ENCODE measurements at regions not wholly inside any gene's neighbourhood (a gene's known extent, or its start where the extent isn't known, plus 50 kb on each side); places are given as distances from the start of the nearest gene placed in this dataset.

DNA sequence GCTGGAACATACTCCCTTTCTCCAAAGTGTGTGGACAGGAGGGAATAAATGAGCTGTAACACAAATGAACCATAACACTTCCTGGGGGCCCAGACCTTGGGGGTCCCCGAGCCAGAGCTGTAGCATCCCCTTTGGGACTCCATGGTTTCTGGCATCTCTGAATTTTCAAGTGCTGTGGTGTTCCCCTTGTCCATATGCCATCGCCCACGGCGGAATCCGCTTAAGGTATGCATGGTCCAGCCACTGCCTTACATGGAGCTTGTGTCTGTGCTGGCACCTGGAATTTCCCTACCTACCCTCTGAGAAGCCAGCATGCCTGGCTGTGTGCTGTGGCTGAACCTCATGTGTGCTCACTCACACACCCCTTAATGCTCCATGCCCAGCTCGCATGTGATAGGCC lies 943.6 kb downstream of the SLITRK1 start:
- no peak for DNase-seq

DNA sequence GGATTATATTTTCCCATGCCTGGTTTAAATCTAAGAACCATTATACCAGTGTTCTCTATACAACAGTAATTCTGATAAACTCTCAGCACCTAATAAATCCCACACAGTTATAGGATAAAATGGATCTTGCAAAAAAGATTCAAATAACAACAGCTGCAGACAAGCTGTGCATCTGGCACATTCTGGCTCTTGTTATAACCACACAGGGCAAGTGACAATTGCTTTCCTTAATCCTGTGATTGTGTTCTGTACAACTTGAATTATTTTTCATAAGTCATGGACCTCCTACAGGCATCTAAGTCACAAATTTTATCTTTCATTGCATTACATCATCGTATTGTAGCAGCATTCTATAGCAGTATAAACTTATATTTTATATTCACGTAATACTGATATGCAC lies 948.3 kb downstream of the SLITRK1 start:
- DNase-seq: no peak

DNA sequence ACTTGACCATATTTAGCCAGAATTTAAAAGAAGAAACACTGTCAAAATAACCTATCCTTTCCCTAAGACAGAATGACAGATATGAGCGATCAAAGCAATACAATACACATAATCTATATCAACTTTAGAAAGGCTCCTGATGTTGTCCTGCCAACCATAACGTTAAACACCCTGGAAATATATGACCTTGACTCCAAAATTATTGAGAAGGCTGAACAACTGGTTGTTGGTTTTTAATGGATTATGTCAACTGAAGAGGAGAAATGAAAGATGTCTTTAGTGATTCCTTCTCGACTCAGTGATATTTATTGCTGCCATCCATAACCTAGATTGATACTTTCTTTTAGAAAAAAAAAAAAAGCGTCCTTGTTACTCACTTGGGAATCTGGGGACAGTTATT lies 957.2 kb downstream of the SLITRK1 start:
- DNase-seq: no peak

DNA sequence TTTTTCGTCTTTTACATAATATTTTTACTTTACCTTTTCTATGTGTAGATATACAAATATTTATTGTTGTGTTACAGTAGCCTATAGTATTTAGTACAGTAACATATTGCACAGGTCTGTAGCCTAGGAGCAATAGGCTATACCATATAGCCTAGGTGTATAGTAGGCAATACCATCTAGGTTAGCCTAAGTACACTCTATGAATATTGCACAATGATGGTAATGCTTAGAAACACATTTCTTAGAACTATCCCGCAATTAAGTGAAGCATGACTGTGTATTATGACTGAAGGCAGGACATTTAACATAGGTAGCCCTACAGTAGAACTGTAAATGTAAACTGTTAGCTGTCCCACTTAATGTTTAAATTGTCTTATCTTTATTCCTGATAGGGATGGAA lies 964.3 kb downstream of the SLITRK1 start:
- DNase-seq: no peak

DNA sequence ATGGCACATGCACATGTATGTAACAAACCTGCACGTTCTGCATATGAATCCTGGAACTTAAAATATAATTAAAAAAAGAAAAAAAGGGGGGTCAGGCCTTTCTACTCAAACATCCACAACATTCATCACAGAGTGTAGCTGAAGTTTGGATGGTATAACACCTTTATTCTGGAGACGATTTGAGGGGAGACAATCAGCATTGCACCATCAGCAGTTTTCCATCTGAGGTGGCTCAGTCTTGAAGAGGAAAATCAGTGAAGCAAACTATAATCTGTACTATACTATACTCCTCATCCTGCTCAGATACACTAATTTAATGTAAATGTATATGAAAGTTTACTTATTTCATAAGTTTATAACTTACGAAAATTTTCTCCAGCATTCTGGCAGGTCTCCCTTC lies 969.7 kb downstream of the SLITRK1 start:
- no peak for DNase-seq

DNA sequence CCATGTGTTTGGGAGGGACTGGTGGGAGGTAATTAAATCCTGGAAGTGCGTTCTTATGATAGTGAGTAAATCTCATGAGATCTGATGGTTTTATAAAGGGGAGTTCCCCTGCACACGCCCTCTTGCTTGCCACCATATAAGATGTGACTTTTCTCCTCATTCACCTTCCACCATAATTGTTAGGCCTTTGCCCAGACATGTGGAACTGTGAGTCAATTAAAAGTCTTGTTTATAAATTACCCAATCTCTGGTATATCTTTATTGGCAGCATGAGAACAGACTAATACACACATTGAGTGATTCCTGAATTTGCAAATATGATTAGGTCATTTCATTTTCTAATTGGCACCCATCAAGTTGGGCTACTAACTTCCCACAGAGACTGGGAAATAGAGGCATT lies 977.2 kb downstream of the SLITRK1 start:
- no peak for DNase-seq

DNA sequence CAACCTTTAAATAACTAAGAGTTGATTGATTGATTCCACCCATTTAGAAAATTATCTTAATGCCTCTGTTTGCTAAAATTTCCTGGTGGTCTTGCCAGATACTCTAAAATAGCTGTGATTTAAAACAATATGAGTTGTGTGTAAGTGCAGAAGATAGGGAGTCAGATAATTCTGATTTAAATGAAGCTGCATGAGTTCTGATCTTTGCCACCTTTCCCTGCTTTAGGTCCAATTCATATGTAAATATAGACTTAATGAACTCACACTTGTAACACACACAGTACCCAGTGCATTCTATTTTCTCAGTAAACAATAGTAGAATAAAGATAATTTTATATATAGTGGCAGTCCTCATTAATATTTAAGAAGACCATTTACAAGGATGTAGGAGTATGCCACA lies 981.8 kb downstream of the SLITRK1 start:
- no peak for DNase-seq

DNA sequence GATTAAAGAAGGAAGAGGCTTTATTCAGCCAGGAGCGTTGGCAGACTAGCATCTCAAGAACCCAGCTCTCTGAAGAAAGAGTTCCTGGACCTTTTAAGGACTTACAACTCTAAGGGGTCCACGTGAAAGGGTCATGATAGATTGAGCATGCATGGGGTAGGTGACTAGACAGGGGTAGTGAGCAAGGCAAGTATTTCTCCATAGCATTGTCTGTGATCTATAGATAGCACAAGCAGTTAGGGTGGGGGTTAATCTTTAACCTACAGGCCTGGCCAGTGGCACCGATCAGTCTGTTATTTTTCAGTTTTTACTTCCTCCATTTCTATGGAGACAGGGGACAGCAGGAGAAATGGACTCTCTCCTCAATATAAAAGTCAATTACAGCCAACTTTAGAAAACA lies 983.7 kb downstream of the SLITRK1 start:
- no peak for DNase-seq

DNA sequence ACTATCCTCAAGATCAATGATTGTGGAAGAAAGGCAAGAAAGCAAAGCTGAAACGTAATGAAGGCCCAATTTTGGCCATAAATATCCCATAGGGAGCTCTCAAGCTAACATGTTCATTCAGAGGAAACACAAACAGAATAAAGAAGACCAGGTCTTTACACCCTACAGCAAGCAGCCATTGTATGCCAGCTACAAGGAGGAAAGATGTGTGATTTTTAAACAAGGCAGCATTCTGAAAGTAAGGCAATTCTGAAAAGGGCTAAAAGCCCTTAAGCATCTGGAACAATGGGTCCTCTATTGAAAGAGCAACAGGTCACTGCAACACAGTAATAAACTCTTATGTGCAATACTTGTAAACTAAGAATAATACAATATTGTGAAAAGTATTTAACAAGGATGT lies 1002.4 kb downstream of the SLITRK1 start:
- no peak for DNase-seq

DNA sequence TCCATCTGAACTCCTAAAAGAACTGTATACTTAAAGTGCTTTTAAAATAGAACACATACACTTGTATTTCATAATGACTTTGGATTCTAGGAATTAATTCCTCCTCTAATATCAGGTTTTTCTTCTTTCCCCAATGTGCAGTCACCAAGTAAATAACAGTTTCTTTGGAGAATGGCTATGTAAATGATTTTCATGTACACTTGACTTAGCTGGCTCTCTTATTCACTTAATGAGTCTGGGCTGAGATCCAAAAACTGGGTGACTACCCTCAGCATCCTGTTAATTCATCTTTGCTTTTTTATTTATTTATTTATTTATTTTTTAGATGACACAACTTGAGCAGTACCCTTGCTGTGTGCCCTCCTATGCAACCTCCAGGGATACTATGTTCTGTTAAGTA lies 1003.7 kb downstream of the SLITRK1 start:
- DNase-seq: no peak

DNA sequence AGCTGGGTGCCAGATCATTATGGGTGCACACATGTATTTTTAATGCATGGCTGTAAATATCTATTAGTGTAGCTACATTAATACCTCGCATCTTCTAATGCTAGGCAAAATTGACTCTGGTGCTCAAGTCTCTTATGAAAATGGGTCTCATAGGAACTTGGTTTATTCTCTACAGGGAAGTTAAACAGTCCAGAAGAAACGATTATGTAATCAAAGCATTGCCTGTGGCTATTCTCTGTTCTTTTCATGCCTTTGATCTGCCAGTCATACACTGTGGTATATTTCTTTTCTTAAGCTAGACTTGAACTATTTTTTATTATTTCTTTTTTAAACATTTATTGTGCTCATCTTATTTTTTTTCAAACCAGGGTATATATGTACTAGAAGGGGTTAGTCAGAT lies 1015.0 kb downstream of the SLITRK1 start:
- no peak for DNase-seq

DNA sequence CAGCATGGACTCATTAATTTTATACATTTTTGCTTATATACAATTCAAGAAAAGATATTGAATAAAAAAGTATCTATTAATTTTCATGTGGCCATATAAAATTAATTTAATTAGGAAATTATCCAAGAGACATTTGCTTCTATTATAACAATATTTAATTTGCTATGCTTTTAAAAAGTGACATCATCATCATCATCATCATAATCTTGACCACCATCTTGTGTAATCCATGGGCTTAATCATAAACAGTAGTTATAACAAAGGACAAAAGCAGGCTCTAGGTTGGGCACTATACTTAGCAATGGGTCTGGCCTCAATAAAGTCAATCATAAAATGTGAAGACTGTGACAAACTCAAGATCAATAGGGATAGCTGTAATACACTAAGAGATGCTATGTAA lies 1031.6 kb downstream of the SLITRK1 start:
- no peak for DNase-seq

DNA sequence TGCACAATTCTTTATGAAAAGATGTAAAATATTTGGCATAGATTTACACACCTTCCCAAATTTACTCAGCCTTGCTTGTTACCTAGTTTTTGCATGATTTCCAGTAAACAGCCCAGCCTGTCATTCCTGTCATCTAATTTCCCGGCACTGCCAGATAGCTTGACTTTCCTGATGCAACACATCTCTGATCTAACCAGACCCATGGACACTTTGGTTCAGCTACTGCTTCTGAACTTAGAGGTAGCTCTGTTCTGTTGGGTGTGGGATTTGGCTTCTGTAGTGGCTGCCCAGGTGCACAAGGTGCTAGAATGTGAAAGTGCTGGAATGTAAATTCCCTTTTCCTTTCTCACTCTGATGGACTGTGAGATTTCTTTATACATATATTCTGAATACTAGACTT lies 1033.5 kb downstream of the SLITRK1 start:
- no peak for DNase-seq

DNA sequence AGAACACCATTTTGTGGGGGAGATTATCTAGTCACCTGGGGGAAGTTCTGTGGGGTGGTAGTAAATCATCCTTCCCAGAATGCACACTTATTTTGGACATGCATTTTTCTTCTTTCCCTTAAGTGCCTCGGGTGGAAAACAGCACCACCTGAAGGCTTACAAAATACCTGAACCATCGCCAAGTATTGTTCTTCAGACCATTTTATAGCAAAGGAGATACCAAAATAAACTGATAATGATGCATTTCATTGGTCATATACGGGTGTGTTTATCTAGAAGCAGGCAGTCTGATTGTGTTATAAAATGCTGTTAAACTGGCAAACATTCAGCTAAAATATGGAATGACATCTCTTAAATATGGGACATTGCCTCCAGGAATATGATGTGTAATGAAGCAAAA lies 1034.7 kb downstream of the SLITRK1 start:
- DNase-seq: no peak

DNA sequence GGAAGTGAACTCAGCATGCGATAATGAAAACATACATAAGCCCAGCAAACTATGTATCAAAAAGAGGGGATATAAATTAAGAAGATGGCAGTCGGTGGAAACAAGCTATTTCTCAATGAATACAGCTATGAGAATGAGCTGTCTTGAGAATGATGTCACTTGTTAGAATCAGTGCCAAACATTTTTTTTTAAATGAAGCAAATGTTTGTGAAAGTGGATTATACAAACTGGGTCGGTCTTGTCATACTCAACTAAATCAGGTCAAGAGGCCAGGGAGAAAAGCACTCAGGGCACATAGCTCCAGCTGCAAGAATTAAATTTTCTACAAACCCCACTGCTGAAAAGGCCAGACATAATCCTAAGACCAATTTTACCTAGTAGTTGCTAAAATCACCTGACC lies 1048.4 kb downstream of the SLITRK1 start:
- DNase-seq: no peak

DNA sequence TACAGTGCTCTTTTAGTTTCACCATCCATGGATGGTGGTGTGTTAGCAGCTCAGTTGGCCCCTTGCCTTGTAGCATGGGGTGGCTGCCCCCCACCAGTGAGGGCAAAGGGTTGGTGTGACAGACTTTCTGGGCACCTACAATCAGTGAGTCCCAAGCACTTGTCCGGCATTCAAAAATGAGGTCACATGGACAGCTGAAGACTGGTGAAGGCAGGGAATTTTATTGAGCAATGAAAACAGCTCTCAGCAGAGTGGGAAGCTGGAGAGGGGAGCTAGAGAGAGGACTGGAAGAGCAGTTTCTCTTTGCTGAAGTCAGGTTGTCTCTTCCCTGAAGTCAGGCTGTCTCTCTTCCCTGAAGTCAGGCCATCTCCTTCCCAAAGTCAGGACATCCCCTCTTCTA lies 1053.2 kb downstream of the SLITRK1 start:
- no peak for DNase-seq

DNA sequence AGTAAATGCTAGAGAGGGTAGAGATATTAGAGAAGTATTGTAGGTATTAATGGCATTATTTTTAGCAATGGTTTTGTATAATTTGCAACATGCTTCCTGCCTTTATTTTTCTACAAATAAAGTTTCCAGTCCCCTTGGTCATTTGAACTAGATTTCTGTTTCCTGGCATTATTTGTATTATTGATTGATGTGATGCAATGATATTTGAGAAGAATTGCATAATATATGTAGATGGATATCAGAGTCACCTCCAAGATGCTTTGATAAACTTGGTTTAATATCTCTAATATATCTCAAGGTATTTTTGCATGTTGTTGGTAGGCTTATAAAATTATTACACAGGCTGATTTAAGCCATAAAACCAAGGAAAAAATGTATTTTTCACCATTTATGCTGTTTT lies 1054.5 kb downstream of the SLITRK1 start:
- no peak for DNase-seq

DNA sequence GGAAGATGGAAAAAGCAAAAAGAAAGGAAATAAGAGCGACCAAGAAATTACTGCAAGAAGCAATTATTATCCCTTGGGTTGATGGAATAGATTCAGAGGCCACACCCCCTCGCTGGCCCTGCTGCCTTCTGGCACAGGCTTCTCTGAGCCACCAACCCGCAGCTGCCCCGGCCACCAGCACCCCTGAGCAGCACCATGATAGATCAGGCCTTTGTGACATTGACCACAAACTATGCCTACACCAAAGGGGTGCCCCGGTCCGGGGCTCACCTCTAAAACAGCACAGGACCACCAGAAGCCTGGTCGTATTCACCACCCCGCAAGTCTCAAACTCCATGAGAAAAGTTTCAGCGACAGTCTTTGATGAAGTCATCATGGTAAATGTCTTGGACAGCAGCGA lies 1059.3 kb downstream of the SLITRK1 start:
- no peak for DNase-seq

DNA sequence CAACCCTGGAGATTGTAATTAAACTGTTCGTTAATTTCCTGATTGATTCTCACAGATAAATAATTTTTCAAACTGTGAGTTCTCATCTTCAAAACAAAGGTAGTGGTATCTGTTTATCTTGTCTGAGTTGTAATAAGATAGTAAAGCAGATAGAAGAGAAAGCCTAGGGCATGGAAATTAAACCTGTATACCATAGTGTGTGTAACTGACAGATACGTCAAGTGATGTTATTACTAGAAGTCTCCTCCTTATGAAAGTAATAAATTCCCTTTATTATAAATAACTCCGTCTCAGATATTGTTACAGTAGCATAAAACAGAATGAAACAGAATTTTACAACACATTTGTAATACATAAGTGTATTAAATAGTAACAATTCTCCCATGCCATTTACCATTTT lies 1065.1 kb downstream of the SLITRK1 start:
- no peak for DNase-seq

DNA sequence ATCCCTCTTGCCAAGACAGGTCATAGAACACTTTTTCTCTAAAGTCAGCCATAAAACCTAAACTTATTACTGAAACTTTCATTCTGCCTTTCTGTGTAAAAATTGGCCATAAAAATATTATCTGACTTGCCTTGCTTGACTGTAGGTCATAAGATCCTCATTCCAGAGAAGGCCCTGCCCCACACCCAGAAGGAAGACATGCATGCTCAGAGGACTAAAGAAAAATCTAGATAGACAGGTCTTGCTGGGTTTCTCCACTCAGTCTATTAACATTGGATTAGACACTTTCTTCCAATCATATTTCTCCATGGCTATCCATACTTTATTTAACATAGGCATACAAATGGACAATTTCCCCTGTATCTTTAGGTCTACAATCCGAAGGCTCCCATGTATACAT lies 1066.5 kb downstream of the SLITRK1 start:
- no peak for DNase-seq

DNA sequence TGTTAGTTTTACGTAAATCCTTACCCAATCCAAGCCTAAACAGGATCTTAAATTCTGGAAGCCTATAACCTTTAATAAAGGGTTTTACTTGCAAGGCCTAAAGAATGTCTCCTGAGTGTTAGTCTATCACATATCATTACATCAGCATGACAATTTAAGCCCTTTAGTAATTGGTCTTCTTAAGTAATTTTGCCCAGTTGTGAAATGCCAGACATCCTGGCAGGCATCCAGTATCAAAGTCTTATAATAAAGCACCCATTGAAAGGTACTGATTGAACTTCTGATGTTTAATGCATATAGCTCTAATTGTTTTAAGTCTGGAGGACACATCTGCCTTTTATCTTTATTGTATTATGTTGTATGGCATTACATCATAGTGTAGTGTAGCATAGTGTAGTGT lies 1078.9 kb downstream of the SLITRK1 start:
- DNase-seq: no peak

DNA sequence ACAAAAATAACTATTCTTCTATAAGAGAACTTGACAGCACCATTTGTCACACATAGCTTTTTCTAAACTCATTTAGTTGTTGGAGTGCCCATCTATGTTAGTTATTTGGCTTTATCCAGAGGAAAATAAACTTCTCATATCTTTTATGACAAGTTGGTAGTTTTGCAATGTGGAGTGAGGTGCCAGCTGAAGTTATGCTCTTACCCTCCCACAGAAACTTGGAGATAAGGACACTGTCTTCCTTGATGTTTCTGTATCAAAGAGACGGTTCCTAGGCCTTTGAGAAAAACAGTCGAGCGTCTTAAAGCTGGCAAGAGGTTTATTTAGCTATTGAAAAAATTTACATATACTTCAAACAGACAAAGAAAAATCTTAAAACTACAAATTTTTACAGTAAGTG lies 1079.7 kb downstream of the SLITRK1 start:
- no peak for DNase-seq

DNA sequence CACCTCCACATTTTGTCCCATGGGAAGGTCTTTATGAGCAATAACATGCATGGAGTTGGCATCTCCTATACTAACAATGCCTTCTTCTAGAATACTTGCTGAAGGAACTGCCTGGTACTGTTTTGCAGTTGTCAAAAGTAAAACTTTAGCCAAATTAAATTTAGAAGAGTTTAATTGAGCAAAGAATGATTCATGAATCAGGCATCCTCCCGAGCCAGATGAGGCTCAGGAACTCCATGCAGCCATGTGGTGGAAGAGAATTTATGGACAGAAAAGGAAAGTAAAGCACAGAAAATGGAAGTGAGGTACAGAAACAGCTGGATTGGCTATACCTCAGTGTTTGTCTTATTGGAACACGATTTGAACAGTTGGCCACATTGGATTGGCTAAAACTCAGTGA lies 1081.9 kb downstream of the SLITRK1 start:
- no peak for DNase-seq

DNA sequence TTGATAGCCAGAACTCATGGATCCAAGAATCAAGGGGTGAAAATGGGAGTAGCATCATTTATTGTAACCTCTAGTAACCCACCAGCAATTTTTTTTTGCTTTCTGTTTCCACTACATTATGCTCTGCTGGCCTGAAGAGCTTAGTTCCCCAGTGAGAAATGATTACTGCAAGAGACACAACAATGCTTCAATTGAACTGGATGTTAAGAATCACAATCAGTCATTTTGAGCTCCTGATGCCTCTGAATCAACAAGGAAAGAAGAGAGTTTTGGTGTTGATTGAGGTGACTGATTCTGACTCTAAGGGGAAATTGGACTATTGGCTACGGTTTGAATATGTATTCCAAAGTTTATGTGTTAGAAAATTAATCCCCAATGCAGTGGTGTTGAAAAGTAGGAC lies 1084.4 kb downstream of the SLITRK1 start:
- DNase-seq: no peak

DNA sequence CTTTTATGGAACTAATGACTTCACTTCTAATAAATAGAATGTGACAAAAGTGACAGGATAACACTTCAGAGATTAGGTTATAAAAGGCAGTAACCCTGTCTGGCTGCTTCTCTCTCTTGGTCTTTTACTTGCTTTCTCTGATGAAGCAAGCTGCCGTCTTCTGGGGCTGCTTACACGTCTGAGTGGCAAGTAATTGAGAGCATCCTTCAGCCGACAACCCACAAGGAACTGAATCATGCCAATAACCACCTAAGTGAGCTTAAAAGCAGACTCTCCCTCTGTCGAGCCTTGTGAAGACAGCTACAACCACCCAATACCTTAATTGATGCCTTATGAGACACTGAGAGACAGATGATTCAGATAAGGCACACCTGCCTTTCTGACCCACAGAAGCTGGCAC lies 1091.2 kb downstream of the SLITRK1 start:
- DNase-seq: peak; percentile 9

DNA sequence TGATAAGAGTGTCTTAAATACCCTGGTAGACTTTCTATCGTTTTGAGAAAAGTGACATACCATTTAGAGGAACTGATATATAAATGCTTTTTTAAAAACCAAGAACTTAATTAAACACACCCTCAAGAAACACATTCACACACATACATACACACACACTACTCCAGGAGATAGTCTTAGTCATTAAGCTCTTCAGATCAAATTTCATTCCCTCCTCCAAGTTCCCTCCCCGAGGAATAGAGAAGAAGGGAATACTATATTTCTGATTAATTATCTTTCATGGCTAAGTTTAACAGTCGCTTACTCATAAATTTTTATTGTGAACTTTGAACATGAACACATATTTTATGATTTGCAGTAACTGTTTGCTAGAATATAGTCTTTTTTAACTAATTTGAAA lies 1109.5 kb downstream of the SLITRK1 start:
- no peak for DNase-seq

Data from retina (tissue), 1 donor.